ENCODE measurements at regions not wholly inside any gene's neighbourhood (a gene's known extent, or its start where the extent isn't known, plus 50 kb on each side); places are given as distances from the start of the nearest gene placed in this dataset.

- Histone ChIP-seq H3K36me3 (no peaks in the 10 kb centered on the region), H3K27ac (peak overlapping the region in 1 of 5 donors; percentile 8), H3K4me1 (no peaks in the 10 kb centered on the region), H3K27me3 (no peaks in the 10 kb centered on the region), H3K9me3 (peaks cover 0 to 13% (median 0%) of the 10 kb centered on the region in 4 donors), H3K4me3 (no peak overlapping the region)
- DNase-seq = no peak
- intact Hi-C loops (cut with DNase I; ENCODE audit: low total_unique reads) = no loop called here
- TF ChIP-seq CTCF (IDR thresholded peaks at IDR 0.05) (no peak), EP300 (IDR thresholded peaks at IDR 0.05) (no peak), POLR2A (IDR thresholded peaks at IDR 0.05) (no peak)
- 80 to 85% (median 84%) methylated on average over 5 of the region's 5 CpGs for WGBS, 5 donors
These were observed 1494.0 kb upstream of the TMEM132C start for GRCh38 chr12:126773012-126773411.

GRCh38 chr12:126773491-126773890 lies 1493.5 kb upstream of the TMEM132C start:
- Histone ChIP-seq H3K9me3 (peaks cover 0 to 13% (median 0%) of the 10 kb centered on the region in 4 donors), H3K36me3 (no peaks in the 10 kb centered on the region), H3K27ac (no peak overlapping the region), H3K4me3 (no peak overlapping the region), H3K4me1 (no peaks in the 10 kb centered on the region), H3K27me3 (no peaks in the 10 kb centered on the region)
- intact Hi-C loops (cut with DNase I; ENCODE audit: low total_unique reads) = no loop called here
- 63 to 94% (median 79%) methylated on average over 1 of the region's 1 CpG for WGBS, 5 donors
- DNase-seq = no peak
- TF ChIP-seq POLR2A (IDR thresholded peaks at IDR 0.05) (no peak), CTCF (IDR thresholded peaks at IDR 0.05) (no peak), POLR2AphosphoS5 (IDR thresholded peaks at IDR 0.05) (no peak), EP300 (IDR thresholded peaks at IDR 0.05) (no peak)

- H3K9me3 ChIP-seq = peaks cover 0 to 8% (median 0%) of the 10 kb centered on the region in 4 donors
- TF ChIP-seq EP300 (IDR thresholded peaks at IDR 0.05) (no peak), POLR2AphosphoS5 (IDR thresholded peaks at IDR 0.05) (no peak), CTCF (IDR thresholded peaks at IDR 0.05) (no peak), POLR2A (IDR thresholded peaks at IDR 0.05) (no peak)
- H3K27ac ChIP-seq = no peak overlapping the region
- no peaks in the 10 kb centered on the region for H3K36me3 ChIP-seq
- 73 to 89% (median 84%) methylated on average over 6 of the region's 6 CpGs for WGBS, 5 donors
- H3K27me3 ChIP-seq = no peaks in the 10 kb centered on the region
- intact Hi-C loops (cut with DNase I; ENCODE audit: low total_unique reads) = no loop called here
- no peak overlapping the region for H3K4me3 ChIP-seq
- DNase-seq = no peak
- H3K4me1 ChIP-seq = no peaks in the 10 kb centered on the region
These were observed 1490.8 kb upstream of the TMEM132C start for GRCh38 chr12:126776026-126776655.

DNA sequence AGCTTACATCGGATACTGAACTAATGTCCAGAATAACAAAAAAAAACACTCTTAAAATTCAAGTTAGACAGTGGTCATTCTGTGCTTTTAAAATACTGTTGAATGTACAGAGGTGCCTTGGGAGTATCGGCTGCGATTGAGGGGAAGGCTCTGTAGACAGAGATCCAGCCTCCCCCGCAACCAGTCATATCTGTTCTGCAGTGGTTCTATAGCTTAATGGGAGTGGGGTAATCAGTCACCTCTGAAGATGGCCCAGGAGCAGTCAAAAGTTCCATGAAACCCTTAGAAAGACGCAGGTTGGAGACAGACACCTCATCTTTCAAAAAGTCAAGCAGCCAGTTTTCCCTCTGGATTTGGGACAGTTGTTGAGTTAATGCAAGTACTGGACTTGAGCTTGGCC lies 1486.6 kb upstream of the TMEM132C start:
- TF ChIP-seq POLR2AphosphoS5 (IDR thresholded peaks at IDR 0.05) (no peak), CTCF (IDR thresholded peaks at IDR 0.05) (no peak), POLR2A (IDR thresholded peaks at IDR 0.05) (no peak), EP300 (IDR thresholded peaks at IDR 0.05) (no peak)
- Histone ChIP-seq H3K27ac (no peak overlapping the region), H3K9me3 (no peaks in the 10 kb centered on the region), H3K4me3 (no peak overlapping the region), H3K27me3 (no peaks in the 10 kb centered on the region), H3K4me1 (no peaks in the 10 kb centered on the region), H3K36me3 (no peaks in the 10 kb centered on the region)
- DNase-seq = no peak
- intact Hi-C loops (cut with DNase I; ENCODE audit: low total_unique reads) = no loop called here
- WGBS, 5 donors = 88 to 94% (median 89%) methylated on average over 5 of the region's 5 CpGs

Measured in stomach (tissue), 8 donors.